ENCODE measurements at regions not wholly inside any gene's neighbourhood (a gene's known extent, or its start where the extent isn't known, plus 50 kb on each side); places are given as distances from the start of the nearest gene placed in this dataset.

- Histone ChIP-seq H3K9me3 (ENCODE audit: insufficient read depth, low read depth, low read length) (no peaks in the 10 kb centered on the region), H4K8ac (ENCODE audit: low read depth, low read length) (no peak overlapping the region), H3K4me1 (ENCODE audit: control insufficient read depth in 1 of 2, insufficient read depth in 2 of 2, low read length in 2 of 2) (no peaks in the 10 kb centered on the region), H2BK5ac (ENCODE audit: low read depth, low read length, poor library complexity) (no peak overlapping the region), H3K36me3 (ENCODE audit: control insufficient read depth in 1 of 2, insufficient read depth in 2 of 2, low read length in 2 of 2) (no peaks in the 10 kb centered on the region), H3K4me2 (ENCODE audit: low read length) (no peak overlapping the region), H3K79me2 (ENCODE audit: control insufficient read depth, insufficient read depth, low read length, poor library complexity) (no peaks in the 10 kb centered on the region), H3K9ac (ENCODE audit: low read length) (no peak overlapping the region), H3K23ac (ENCODE audit: low read length) (no peak overlapping the region), H3K18ac (ENCODE audit: low read length) (no peak overlapping the region), H3K4me3 (ENCODE audit: low read depth, low read length) (no peak overlapping the region), H2BK120ac (ENCODE audit: insufficient read depth, low read length, poor library complexity) (no peak overlapping the region), H3K27me3 (ENCODE audit: insufficient read depth, low read length) (no peaks in the 10 kb centered on the region), H3K79me1 (ENCODE audit: low read length) (no peaks in the 10 kb centered on the region), H3K4ac (ENCODE audit: low read depth, low read length) (no peak overlapping the region), H2AK5ac (ENCODE audit: low read length) (no peak overlapping the region), H2AFZ (ENCODE audit: insufficient read depth, low read length, poor library complexity) (no peak overlapping the region), H4K91ac (ENCODE audit: low read depth, low read length) (no peak overlapping the region), H2BK12ac (ENCODE audit: low read length) (no peak overlapping the region), H3K14ac (ENCODE audit: low read length) (no peak overlapping the region), H3K27ac (ENCODE audit: low read depth, low read length) (no peak overlapping the region), H4K12ac (ENCODE audit: low read depth, low read length) (no peak overlapping the region)
- no peak for DNase-seq
- WGBS (ENCODE audit: extremely low coverage, insufficient coverage, insufficient read length): no CpG with 5 or more reads among the region's 2 CpGs
Measured at GRCh38 chr13:22219709-22220108, 548.8 kb downstream of the FGF9 start.

GRCh38 chr13:22220151-22221135 is 549.6 kb downstream of the FGF9 start:
- H3K18ac ChIP-seq (ENCODE audit: low read length): no peak overlapping the region
- H3K4ac ChIP-seq (ENCODE audit: low read depth, low read length): no peak overlapping the region
- no peak overlapping the region for H3K23ac ChIP-seq (ENCODE audit: low read length)
- no peak overlapping the region for H2AK5ac ChIP-seq (ENCODE audit: low read length)
- no peak overlapping the region for H2BK5ac ChIP-seq (ENCODE audit: low read depth, low read length, poor library complexity)
- no peak overlapping the region for H4K12ac ChIP-seq (ENCODE audit: low read depth, low read length)
- no peaks in the 10 kb centered on the region for H3K79me2 ChIP-seq (ENCODE audit: control insufficient read depth, insufficient read depth, low read length, poor library complexity)
- no peak overlapping the region for H2AFZ ChIP-seq (ENCODE audit: insufficient read depth, low read length, poor library complexity)
- H3K36me3 ChIP-seq (ENCODE audit: control insufficient read depth in 1 of 2, insufficient read depth in 2 of 2, low read length in 2 of 2): no peaks in the 10 kb centered on the region
- no CpG with 5 or more reads among the region's 17 CpGs for WGBS (ENCODE audit: extremely low coverage, insufficient coverage, insufficient read length)
- no peak overlapping the region for H3K27ac ChIP-seq (ENCODE audit: low read depth, low read length)
- no peaks in the 10 kb centered on the region for H3K79me1 ChIP-seq (ENCODE audit: low read length)
- no peak for DNase-seq
- H2BK120ac ChIP-seq (ENCODE audit: insufficient read depth, low read length, poor library complexity): no peak overlapping the region
- no peaks in the 10 kb centered on the region for H3K27me3 ChIP-seq (ENCODE audit: insufficient read depth, low read length)
- H3K9ac ChIP-seq (ENCODE audit: low read length): no peak overlapping the region
- no peak overlapping the region for H2BK12ac ChIP-seq (ENCODE audit: low read length)
- no peaks in the 10 kb centered on the region for H3K9me3 ChIP-seq (ENCODE audit: insufficient read depth, low read depth, low read length)
- no peak overlapping the region for H3K4me2 ChIP-seq (ENCODE audit: low read length)
- no peak overlapping the region for H3K14ac ChIP-seq (ENCODE audit: low read length)
- no peaks in the 10 kb centered on the region for H3K4me1 ChIP-seq (ENCODE audit: control insufficient read depth in 1 of 2, insufficient read depth in 2 of 2, low read length in 2 of 2)
- H3K4me3 ChIP-seq (ENCODE audit: low read depth, low read length): no peak overlapping the region
- no peak overlapping the region for H4K8ac ChIP-seq (ENCODE audit: low read depth, low read length)
- H4K91ac ChIP-seq (ENCODE audit: low read depth, low read length): no peak overlapping the region

GRCh38 chr13:22223411-22223810 is 552.5 kb downstream of the FGF9 start:
- H3K9me3 ChIP-seq (ENCODE audit: insufficient read depth, low read depth, low read length): no peaks in the 10 kb centered on the region
- H2AK5ac ChIP-seq (ENCODE audit: low read length): no peak overlapping the region
- no peak overlapping the region for H4K12ac ChIP-seq (ENCODE audit: low read depth, low read length)
- H2BK12ac ChIP-seq (ENCODE audit: low read length): no peak overlapping the region
- H3K4me2 ChIP-seq (ENCODE audit: low read length): no peak overlapping the region
- H3K79me1 ChIP-seq (ENCODE audit: low read length): no peaks in the 10 kb centered on the region
- H3K14ac ChIP-seq (ENCODE audit: low read length): no peak overlapping the region
- no peaks in the 10 kb centered on the region for H3K27me3 ChIP-seq (ENCODE audit: insufficient read depth, low read length)
- H4K91ac ChIP-seq (ENCODE audit: low read depth, low read length): no peak overlapping the region
- H3K23ac ChIP-seq (ENCODE audit: low read length): no peak overlapping the region
- DNase-seq: no peak
- no peak overlapping the region for H3K9ac ChIP-seq (ENCODE audit: low read length)
- H3K18ac ChIP-seq (ENCODE audit: low read length): no peak overlapping the region
- H3K4me1 ChIP-seq (ENCODE audit: control insufficient read depth in 1 of 2, insufficient read depth in 2 of 2, low read length in 2 of 2): no peaks in the 10 kb centered on the region
- H4K8ac ChIP-seq (ENCODE audit: low read depth, low read length): no peak overlapping the region
- no CpG with 5 or more reads among the region's 8 CpGs for WGBS (ENCODE audit: extremely low coverage, insufficient coverage, insufficient read length)
- H3K4ac ChIP-seq (ENCODE audit: low read depth, low read length): no peak overlapping the region
- no peak overlapping the region for H2AFZ ChIP-seq (ENCODE audit: insufficient read depth, low read length, poor library complexity)
- H3K79me2 ChIP-seq (ENCODE audit: control insufficient read depth, insufficient read depth, low read length, poor library complexity): no peaks in the 10 kb centered on the region
- no peak overlapping the region for H2BK120ac ChIP-seq (ENCODE audit: insufficient read depth, low read length, poor library complexity)
- no peaks in the 10 kb centered on the region for H3K36me3 ChIP-seq (ENCODE audit: control insufficient read depth in 1 of 2, insufficient read depth in 2 of 2, low read length in 2 of 2)
- H2BK5ac ChIP-seq (ENCODE audit: low read depth, low read length, poor library complexity): no peak overlapping the region
- no peak overlapping the region for H3K27ac ChIP-seq (ENCODE audit: low read depth, low read length)
- H3K4me3 ChIP-seq (ENCODE audit: low read depth, low read length): no peak overlapping the region

GRCh38 chr13:22226086-22226485 is 555.2 kb downstream of the FGF9 start:
- H3K9me3 ChIP-seq (ENCODE audit: insufficient read depth, low read depth, low read length): no peaks in the 10 kb centered on the region
- H3K36me3 ChIP-seq (ENCODE audit: control insufficient read depth in 1 of 2, insufficient read depth in 2 of 2, low read length in 2 of 2): no peaks in the 10 kb centered on the region
- no peak overlapping the region for H2BK12ac ChIP-seq (ENCODE audit: low read length)
- H2BK5ac ChIP-seq (ENCODE audit: low read depth, low read length, poor library complexity): no peak overlapping the region
- no peak overlapping the region for H4K8ac ChIP-seq (ENCODE audit: low read depth, low read length)
- no peak overlapping the region for H4K12ac ChIP-seq (ENCODE audit: low read depth, low read length)
- no peak overlapping the region for H2AK5ac ChIP-seq (ENCODE audit: low read length)
- H4K91ac ChIP-seq (ENCODE audit: low read depth, low read length): no peak overlapping the region
- H3K4me1 ChIP-seq (ENCODE audit: control insufficient read depth in 1 of 2, insufficient read depth in 2 of 2, low read length in 2 of 2): no peaks in the 10 kb centered on the region
- no peak overlapping the region for H3K18ac ChIP-seq (ENCODE audit: low read length)
- H3K23ac ChIP-seq (ENCODE audit: low read length): no peak overlapping the region
- no peak overlapping the region for H2BK120ac ChIP-seq (ENCODE audit: insufficient read depth, low read length, poor library complexity)
- H3K79me2 ChIP-seq (ENCODE audit: control insufficient read depth, insufficient read depth, low read length, poor library complexity): no peaks in the 10 kb centered on the region
- H2AFZ ChIP-seq (ENCODE audit: insufficient read depth, low read length, poor library complexity): no peak overlapping the region
- H3K9ac ChIP-seq (ENCODE audit: low read length): no peak overlapping the region
- H3K27me3 ChIP-seq (ENCODE audit: insufficient read depth, low read length): no peaks in the 10 kb centered on the region
- no peaks in the 10 kb centered on the region for H3K79me1 ChIP-seq (ENCODE audit: low read length)
- no peak overlapping the region for H3K14ac ChIP-seq (ENCODE audit: low read length)
- H3K4me3 ChIP-seq (ENCODE audit: low read depth, low read length): no peak overlapping the region
- no peak overlapping the region for H3K4ac ChIP-seq (ENCODE audit: low read depth, low read length)
- DNase-seq: no peak
- no peak overlapping the region for H3K4me2 ChIP-seq (ENCODE audit: low read length)
- no peak overlapping the region for H3K27ac ChIP-seq (ENCODE audit: low read depth, low read length)
- WGBS (ENCODE audit: extremely low coverage, insufficient coverage, insufficient read length): no CpG with 5 or more reads among the region's 4 CpGs
